GM12878 (cell line): ENCODE measurements at regions not wholly inside any gene's neighbourhood (a gene's known extent, or its start where the extent isn't known, plus 50 kb on each side); places are given as distances from the start of the nearest gene placed in this dataset.

Experiments
- ATAC-seq: fragments of 200-7000 bp; cut with Tn5 transposase; 3 replicates; pipeline ENCODE4 v1.9.1; 2020; ENCODE audit warnings: mild to moderate bottlenecking, moderate library complexity
- BruUV-seq: library from RNA; stranded (reverse); fragments of 400-500 nt; replicated peaks from 2 replicates; lab custom pipeline; 2021; lab: Mats Ljungman, UMichigan
- CTCF ChIA-PET: fragments of 300-600 bp; sonication (Branson Sonifier 250); formaldehyde crosslinking; extraction: SDS; loops from one replicate; lab custom pipeline; 2021; ENCODE audit warnings: inconsistent platforms; lab: Yijun Ruan, JAX
- POLR2A ChIA-PET: fragments of 350-600 bp; formaldehyde crosslinking; extraction: SDS; loops from one replicate; lab custom pipeline; 2021; ENCODE audit warnings: inconsistent platforms; lab: Charles Lee
- RAD21 ChIA-PET: fragments of 300-600 bp; sonication (Branson Sonifier 250); formaldehyde crosslinking; loops from one replicate; lab custom pipeline; 2023; ENCODE audit warnings: antibody characterized with exemption; ENCODE audit not compliant: unreplicated experiment; lab: Charles Lee
- SMC1A ChIA-PET: fragments of 300-600 bp; sonication (Branson Sonifier 250); formaldehyde crosslinking; loops from one replicate; lab custom pipeline; 2023; ENCODE audit not compliant: unreplicated experiment, uncharacterized antibody; lab: Charles Lee
- DNase-seq: peaks from one replicate; pipeline ENCODE4 v3.0.0-alpha.2; 2011; ENCODE audit warnings: low read depth, low spot score
- FAIRE-seq: peaks from 3 replicates; lab custom pipeline; 2011; peaks lifted over from hg19 to GRCh38; lab: Jason Lieb, UNC
- H2AFZ ChIP-seq: 2 replicates; pipeline ENCODE4 v1.6.0; 2011; ENCODE audit warnings: low read depth, low read length, control low read depth; ENCODE audit not compliant: control insufficient read depth
- H3K27ac ChIP-seq: 2 replicates; pipeline ENCODE4 v1.5.1; 2011; ENCODE audit warnings: control low read depth; ENCODE audit not compliant: control insufficient read depth, insufficient read depth
- H3K27me3 ChIP-seq, 2 experiments: replicated peaks in 1 of 2; 2 replicates each; pipeline versions ENCODE4 v1.6.0 to v1.6.1; 2011; ENCODE audit warnings: low read length in 1 of 2; ENCODE audit not compliant: control insufficient read depth in 2 of 2, insufficient read depth in 2 of 2
- H3K36me3 ChIP-seq, 2 experiments: 2 replicates each; pipeline ENCODE4 v1.5.1; 2011; ENCODE audit warnings: low read length in 1 of 2; ENCODE audit not compliant: control insufficient read depth in 2 of 2, insufficient read depth in 2 of 2
- H3K4me1 ChIP-seq: 2 replicates; pipeline ENCODE4 v1.6.1; 2011; ENCODE audit warnings: mild to moderate bottlenecking, low read length, moderate library complexity, mixed read lengths; ENCODE audit not compliant: control insufficient read depth, insufficient read depth
- H3K4me2 ChIP-seq: 2 replicates; pipeline ENCODE4 v1.6.0; 2011; ENCODE audit warnings: control low read depth; ENCODE audit not compliant: control insufficient read depth, insufficient read depth
- H3K4me3 ChIP-seq: fragments of 200-600 bp; sonication (generic); 2 replicates; pipeline ENCODE4 v1.5.1; 2016
- H3K79me2 ChIP-seq: 2 replicates; pipeline ENCODE4 v1.6.0; 2011; ENCODE audit warnings: low read length; ENCODE audit not compliant: control insufficient read depth, insufficient read depth
- H3K9ac ChIP-seq: 2 replicates; pipeline ENCODE4 v1.8.0; 2011; ENCODE audit warnings: low read length, control low read depth, mixed read lengths; ENCODE audit not compliant: control insufficient read depth, insufficient read depth
- H3K9me3 ChIP-seq: replicated peaks from 3 replicates; pipeline ENCODE4 v1.5.1; 2011; ENCODE audit warnings: mild to moderate bottlenecking, low read length; ENCODE audit not compliant: control insufficient read depth, insufficient read depth
- H4K20me1 ChIP-seq: 2 replicates; pipeline ENCODE4 v1.6.0; 2011; ENCODE audit not compliant: control insufficient read depth, insufficient read depth
- CEBPZ ChIP-seq: fragments of 150-350 bp; IDR thresholded peaks from 2 replicates; pipeline ENCODE4 v1.6.1; 2016; ENCODE audit warnings: low read depth, low read length
- MXI1 ChIP-seq: fragments of 150-350 bp; IDR thresholded peaks from 2 replicates; pipeline ENCODE4 v1.6.1; 2011; ENCODE audit warnings: low read depth, mild to moderate bottlenecking, inconsistent platforms, low read length, improper control_type of control experiment
- NFYA ChIP-seq: IDR thresholded peaks from 2 replicates; pipeline ENCODE4 v1.6.1; 2011; ENCODE audit warnings: low read depth, mild to moderate bottlenecking, low read length, improper control_type of control experiment, borderline replicate concordance
- PAX8 ChIP-seq: fragments of 450-650 bp; IDR thresholded peaks from 2 replicates; pipeline ENCODE4 v1.6.1; 2017; ENCODE audit warnings: mild to moderate bottlenecking, moderate library complexity
- RAD21 ChIP-seq: IDR thresholded peaks from 2 replicates; pipeline ENCODE4 v1.6.1; 2011; ENCODE audit warnings: mild to moderate bottlenecking, low read depth, low read length, moderate library complexity; ENCODE audit not compliant: insufficient read depth
- RFX5 ChIP-seq: IDR thresholded peaks from 2 replicates; pipeline ENCODE4 v1.6.1; 2011; ENCODE audit warnings: low read depth, low read length, improper control_type of control experiment
- TCF3 ChIP-seq: IDR thresholded peaks from 2 replicates; pipeline ENCODE4 v1.6.1; 2012; ENCODE audit warnings: low read depth, mild to moderate bottlenecking, low read length, borderline replicate concordance; ENCODE audit not compliant: insufficient read depth
- WGBS: methylation state at CpG from one replicate; pipeline ENCODE4 v1.1.6; 2016; ENCODE audit warnings: low lambda C conversion rate; ENCODE audit not compliant: insufficient replicate concordance, insufficient coverage; ENCODE audit errors: missing lambda C conversion rate; 5-methylcytosine and 5-hydroxymethylcytosine counted together
- in situ Hi-C: fragments of 300-500 bp; cut with MboI; formaldehyde crosslinking; loops from 9 replicates; pipeline ENCODE4 v1.14.3; 2018; ENCODE audit warnings: mixed read lengths
- intact Hi-C: fragments of 100-400 bp; cut with micrococcal nuclease; formaldehyde crosslinking; loops from one replicate; pipeline ENCODE4 v1.14.2; 2022; ENCODE audit not compliant: unreplicated experiment

DNA sequence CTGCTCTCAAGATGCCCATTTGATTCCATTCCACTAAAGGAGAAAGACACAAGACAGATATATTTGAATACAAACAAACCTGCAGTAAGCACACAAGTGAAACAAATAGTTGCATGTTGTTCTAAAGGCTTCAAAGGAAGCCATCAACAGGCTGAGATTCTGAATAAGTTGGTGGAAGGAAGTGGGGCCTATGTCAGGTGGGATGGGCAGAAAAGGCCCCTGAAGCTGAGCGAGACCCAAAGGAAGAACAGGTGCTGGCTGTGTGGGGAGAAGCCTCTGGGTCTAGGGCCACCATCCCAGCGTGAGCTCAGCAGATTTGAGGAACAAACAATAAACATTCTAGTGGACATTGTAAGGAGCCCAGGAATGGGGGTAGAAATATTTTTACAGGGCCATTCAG is 82.4 kb upstream of the PLAC8 start:
- in situ Hi-C loops (no loop called here), intact Hi-C loops (no loop called here)
- FAIRE-seq (peak; percentile 38), ATAC-seq (peak; percentile 20), DNase-seq (no peak)
- H4K20me1 ChIP-seq, result no peaks in the 10 kb centered on the region
- H3K36me3 ChIP-seq, result no peaks in the 10 kb centered on the region
- no peaks in the 10 kb centered on the region; the same call in 1 of the 3 replicates for H3K9me3 ChIP-seq
- H3K4me1 ChIP-seq, result peaks cover 10% of the 10 kb centered on the region
- ChIA-PET CTCF (interaction anchor here (2.0 kb wide), 1 partner anchor 83 kb away, joined by 6 read pairs; no protein-coding TSS in a partner anchor), RAD21 (interaction anchor here (1.2 to 2.6 kb wide), 3 partner anchors 17 to 85 kb away, joined by 3 to 6 read pairs (median 4); no protein-coding TSS in a partner anchor), POLR2A (interaction anchor here (1.2 kb wide), 1 partner anchor 23 kb away, joined by 5 read pairs; no protein-coding TSS in a partner anchor), SMC1A (interaction anchor here (0.7 to 3.7 kb wide), 12 partner anchors 8 to 121 kb away, joined by 3 to 12 read pairs (median 6); partner anchors contain the start of gene PLAC8)
- TF ChIP-seq PAX8 (no peak), CEBPZ (no peak), NFYA (no peak), MXI1 (no peak), RAD21 (no peak), TCF3 (no peak), RFX5 (no peak)
- H3K9ac ChIP-seq, result no peak overlapping the region
- no TSS peak for BruUV-seq
- no peak overlapping the region for H3K4me3 ChIP-seq
- H3K27me3 ChIP-seq, result no peaks in the 10 kb centered on the region
- H3K79me2 ChIP-seq, result no peaks in the 10 kb centered on the region
- no peak overlapping the region for H2AFZ ChIP-seq
- no peak overlapping the region for H3K27ac ChIP-seq
- no peak overlapping the region for H3K4me2 ChIP-seq
- 45% methylated on average over 2 of the region's 2 CpGs for WGBS
